Stimulated activated effector memory CD8-positive, alpha-beta T cell treated with anti-CD3 and anti-CD28 coated beads, Interleukin-12 subunit alpha, Interleukin-12 subunit beta, amount 100 ng/mL, for 72 hours (primary cell): ENCODE measurements at regions not wholly inside any gene's neighbourhood (a gene's known extent, or its start where the extent isn't known, plus 50 kb on each side); places are given as distances from the start of the nearest gene placed in this dataset.
"Not testable (repeated sequence)": the region's sequence is repeated elsewhere in the genome, so short reads cannot be mapped to it uniquely, and the experiment has no call there.

Experiments
- ATAC-seq: fragments of 150-1000 bp; cut with Tn5 transposase; 2 replicates; pipeline ENCODE4 v1.10.0; 2021
- DNase-seq, 2 donors: peaks; one replicate each; pipeline ENCODE4 v3.0.0; 2021 to 2022; ENCODE audit warnings: low spot score in 2 of 2
- H3K27ac Mint-ChIP-seq: one replicate; pipeline ENCODE4 v1.8.0; 2022; ENCODE audit warnings: mild to moderate bottlenecking, mixed read lengths
- H3K36me3 Mint-ChIP-seq: one replicate; pipeline ENCODE4 v1.8.0; 2022; ENCODE audit warnings: mild to moderate bottlenecking, mixed read lengths
- H3K4me1 Mint-ChIP-seq: one replicate; pipeline ENCODE4 v1.8.0; 2022; ENCODE audit warnings: mixed read lengths
- H3K4me3 Mint-ChIP-seq: one replicate; pipeline ENCODE4 v1.8.0; 2022; ENCODE audit warnings: mild to moderate bottlenecking, mixed read lengths
- H3K9me3 Mint-ChIP-seq: one replicate; pipeline ENCODE4 v1.8.0; 2022; ENCODE audit warnings: mixed read lengths

DNA sequence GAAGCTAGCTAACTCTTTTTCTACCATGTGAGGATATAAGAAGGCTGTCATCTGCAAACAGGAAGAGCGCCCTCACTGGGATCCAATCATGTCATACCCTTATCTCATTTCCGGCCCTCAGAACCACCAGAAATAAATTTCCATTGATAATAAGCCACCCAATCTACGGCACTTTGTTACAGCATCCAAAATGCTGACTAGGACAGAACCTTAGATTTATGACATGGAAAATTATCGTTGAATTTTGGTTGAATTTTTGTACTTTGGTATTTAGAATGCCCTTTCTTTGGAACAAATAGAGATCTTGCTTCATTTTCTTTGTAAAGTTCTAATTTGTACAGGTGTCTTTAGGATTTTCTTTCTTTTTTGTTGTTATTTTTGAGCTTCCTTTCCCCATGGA, 53.3 kb upstream of the CYLC2 start:
- no peak for DNase-seq
- no peak for ATAC-seq
- no peaks in the 10 kb centered on the region for H3K36me3 Mint-ChIP-seq
- peaks cover 21% of the 10 kb centered on the region for H3K9me3 Mint-ChIP-seq
- H3K27ac Mint-ChIP-seq = no peak overlapping the region
- H3K4me1 Mint-ChIP-seq = no peaks in the 10 kb centered on the region
- H3K4me3 Mint-ChIP-seq = no peak overlapping the region

DNA sequence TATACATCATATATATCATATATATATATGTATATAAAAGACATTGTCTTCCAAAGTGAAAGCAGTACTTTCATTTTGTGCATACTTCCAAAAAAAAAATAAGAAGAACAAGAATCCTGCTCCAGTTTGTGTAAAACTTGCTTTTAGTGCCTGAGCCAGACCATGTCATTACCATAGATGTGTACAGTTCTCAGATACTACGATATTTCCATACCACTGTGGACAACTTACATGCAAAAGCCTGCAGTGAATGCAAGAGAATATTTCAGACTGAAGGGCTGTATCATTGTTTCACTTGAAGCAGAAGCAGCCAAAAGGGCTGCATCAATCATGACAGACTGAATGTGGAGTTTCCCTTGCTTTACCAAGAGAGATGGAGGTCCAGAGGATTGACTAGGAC, 72.6 kb upstream of the CYLC2 start:
- Mint-ChIP-seq H3K27ac (no peak overlapping the region), H3K4me3 (no peak overlapping the region), H3K9me3 (peaks cover 6% of the 10 kb centered on the region), H3K36me3 (no peaks in the 10 kb centered on the region), H3K4me1 (no peaks in the 10 kb centered on the region)
- DNase-seq (no peak), ATAC-seq (no peak)

DNA sequence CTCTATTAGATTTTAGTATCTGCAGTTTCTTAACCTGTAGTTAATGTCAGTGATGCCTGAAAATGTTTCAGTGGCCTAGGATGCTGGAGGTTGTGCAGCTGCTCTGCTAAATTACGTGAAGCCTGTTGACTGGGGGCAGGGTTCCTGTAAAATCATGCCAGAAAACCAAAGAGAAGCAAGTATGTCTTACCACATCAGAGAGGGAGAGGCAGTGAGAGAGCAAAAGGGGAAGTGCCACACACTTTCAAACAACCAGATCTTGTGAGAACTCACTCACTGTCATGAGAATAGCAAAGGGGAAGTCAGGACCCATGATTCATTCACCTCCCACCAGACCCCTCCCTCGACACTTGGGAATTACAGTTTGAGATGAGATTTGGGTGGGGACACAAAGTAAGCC, 83.9 kb upstream of the CYLC2 start:
- ATAC-seq (no peak), DNase-seq (no peak)
- H3K27ac Mint-ChIP-seq = no peak overlapping the region
- no peaks in the 10 kb centered on the region for H3K36me3 Mint-ChIP-seq
- H3K4me3 Mint-ChIP-seq = no peak overlapping the region
- peaks cover 19% of the 10 kb centered on the region for H3K9me3 Mint-ChIP-seq
- H3K4me1 Mint-ChIP-seq = no peaks in the 10 kb centered on the region

DNA sequence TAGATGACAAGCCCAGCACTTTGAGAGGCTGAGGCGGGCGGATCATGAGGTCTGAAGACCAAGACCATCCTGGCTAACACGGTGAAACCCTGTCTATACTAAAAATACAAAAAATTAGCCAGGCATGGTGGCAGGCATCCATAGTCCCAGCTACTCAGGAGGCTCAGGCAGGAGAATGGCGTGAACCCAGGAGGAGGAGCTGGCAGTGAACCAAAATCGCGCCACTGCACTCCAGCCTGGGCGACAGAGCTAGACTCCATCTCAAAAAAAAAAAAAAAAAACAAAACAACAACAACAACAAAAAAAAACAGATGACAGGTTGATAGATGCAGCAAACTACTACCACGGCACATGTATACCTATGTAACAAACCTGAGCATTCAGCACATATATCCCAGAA, 89.3 kb upstream of the CYLC2 start:
- H3K27ac Mint-ChIP-seq, H3K36me3 Mint-ChIP-seq, ATAC-seq, DNase-seq, H3K4me1 Mint-ChIP-seq, H3K4me3 Mint-ChIP-seq: not testable (repeated sequence)
- H3K9me3 Mint-ChIP-seq = peaks cover 31% of the 10 kb centered on the region

DNA sequence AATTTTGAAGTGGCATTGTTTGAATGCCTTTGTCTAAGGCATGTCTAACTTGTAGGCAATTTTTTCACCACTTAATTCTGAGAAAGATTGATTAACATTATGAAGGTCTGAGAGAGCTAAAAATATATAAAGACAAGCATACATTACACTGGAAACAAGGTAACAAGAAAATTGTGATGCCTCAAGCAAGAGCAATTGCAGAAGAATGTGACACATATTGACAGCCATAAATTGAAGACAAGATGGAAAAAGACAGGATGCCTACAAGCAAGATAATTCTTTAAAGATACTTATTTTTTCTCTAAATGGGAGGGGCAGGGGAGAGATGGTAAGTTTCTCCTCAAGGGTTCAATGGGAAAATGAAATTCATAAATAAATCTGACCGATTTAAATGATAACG, 103.1 kb upstream of the CYLC2 start:
- Mint-ChIP-seq H3K36me3 (no peaks in the 10 kb centered on the region), H3K27ac (no peak overlapping the region), H3K4me1 (no peaks in the 10 kb centered on the region), H3K4me3 (no peak overlapping the region), H3K9me3 (peaks cover 13% of the 10 kb centered on the region)
- DNase-seq (no peak), ATAC-seq (no peak)

DNA sequence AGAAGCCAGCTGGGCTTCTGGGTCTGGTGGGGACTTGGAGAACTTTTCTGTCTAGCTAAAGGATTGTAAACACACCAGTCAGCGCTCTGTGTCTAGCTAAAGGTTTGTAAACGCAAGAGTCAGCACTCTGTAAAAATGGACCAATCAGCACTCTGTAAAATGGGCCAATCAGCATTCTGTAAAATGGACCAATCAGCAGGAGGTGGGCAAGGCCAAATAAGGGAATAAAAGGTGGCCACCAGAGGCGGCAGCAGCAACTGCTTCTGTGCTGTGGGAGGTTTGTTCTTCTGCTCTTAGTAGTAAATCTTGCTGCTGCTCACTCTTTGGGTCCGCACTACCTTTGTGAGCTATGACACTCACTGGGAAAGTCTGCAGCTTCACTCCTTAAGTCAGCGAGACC, 106.4 kb upstream of the CYLC2 start:
- H3K4me3 Mint-ChIP-seq, H3K36me3 Mint-ChIP-seq, H3K4me1 Mint-ChIP-seq, H3K27ac Mint-ChIP-seq, DNase-seq, ATAC-seq: not testable (repeated sequence)
- peaks cover 12% of the 10 kb centered on the region for H3K9me3 Mint-ChIP-seq

DNA sequence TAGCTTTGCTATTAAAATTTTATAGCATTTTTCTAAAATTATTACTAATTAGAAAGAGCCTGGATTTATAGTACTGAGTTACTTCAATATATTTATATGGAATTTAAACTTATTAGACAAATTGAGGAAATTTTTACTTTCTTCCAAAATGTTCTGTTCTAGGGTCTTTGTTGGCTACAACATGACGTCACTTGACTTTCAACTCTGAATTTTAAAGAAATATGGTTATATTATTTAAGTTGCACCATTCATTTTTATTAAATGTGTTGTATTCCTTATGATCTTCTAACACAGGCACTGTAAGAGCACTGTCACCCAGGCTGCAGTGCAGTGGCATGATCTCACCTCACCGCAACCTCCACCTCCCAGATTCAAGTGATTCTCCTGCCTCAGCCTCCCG, 119.4 kb upstream of the CYLC2 start:
- no peak for DNase-seq
- no peaks in the 10 kb centered on the region for H3K4me1 Mint-ChIP-seq
- no peaks in the 10 kb centered on the region for H3K36me3 Mint-ChIP-seq
- peaks cover 22% of the 10 kb centered on the region for H3K9me3 Mint-ChIP-seq
- no peak overlapping the region for H3K27ac Mint-ChIP-seq
- ATAC-seq = no peak
- no peak overlapping the region for H3K4me3 Mint-ChIP-seq

DNA sequence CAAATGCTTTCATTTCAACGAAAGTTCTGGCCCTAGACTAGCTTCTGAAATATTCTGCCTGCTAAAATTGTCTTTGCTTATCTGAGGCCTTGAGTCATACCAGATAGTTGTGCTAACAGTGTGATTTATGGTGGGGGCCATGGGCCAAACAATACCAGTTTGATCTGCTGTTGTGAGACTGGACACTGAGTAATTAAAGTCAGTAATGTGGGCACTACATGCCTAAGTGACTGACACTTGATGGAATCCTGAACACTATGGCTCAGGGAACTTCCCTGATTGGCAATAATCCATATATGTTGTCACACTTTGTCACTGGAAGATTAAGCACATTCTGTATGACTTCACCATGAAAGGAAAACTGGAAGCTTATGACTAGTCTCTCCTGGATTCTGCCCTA, 127.6 kb upstream of the CYLC2 start:
- no peak for DNase-seq
- peaks cover 4% of the 10 kb centered on the region for H3K9me3 Mint-ChIP-seq
- H3K4me1 Mint-ChIP-seq = no peaks in the 10 kb centered on the region
- no peaks in the 10 kb centered on the region for H3K36me3 Mint-ChIP-seq
- ATAC-seq = no peak
- no peak overlapping the region for H3K27ac Mint-ChIP-seq
- no peak overlapping the region for H3K4me3 Mint-ChIP-seq

DNA sequence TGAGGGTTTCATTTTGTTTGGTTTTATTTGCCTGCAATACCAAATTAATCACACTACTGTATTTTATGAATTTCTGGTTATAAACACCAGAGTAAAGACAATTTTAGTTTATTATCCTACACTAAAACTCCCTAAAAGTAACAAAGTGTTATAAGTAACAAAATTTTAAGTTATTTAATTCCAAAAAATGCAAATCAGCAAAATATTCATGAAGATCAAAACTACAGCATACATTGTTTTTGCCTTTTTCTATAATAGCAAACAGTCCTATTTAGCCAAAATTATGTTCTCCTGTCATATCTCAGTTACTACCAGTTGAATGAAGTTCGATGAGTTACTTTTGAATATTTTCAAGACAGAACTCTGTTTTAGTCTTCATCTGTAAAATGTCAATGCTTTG, 132.7 kb upstream of the CYLC2 start:
- Mint-ChIP-seq H3K27ac (no peak overlapping the region), H3K36me3 (no peaks in the 10 kb centered on the region), H3K9me3 (peaks cover 11% of the 10 kb centered on the region), H3K4me1 (no peaks in the 10 kb centered on the region), H3K4me3 (no peak overlapping the region)
- no peak for DNase-seq
- no peak for ATAC-seq

DNA sequence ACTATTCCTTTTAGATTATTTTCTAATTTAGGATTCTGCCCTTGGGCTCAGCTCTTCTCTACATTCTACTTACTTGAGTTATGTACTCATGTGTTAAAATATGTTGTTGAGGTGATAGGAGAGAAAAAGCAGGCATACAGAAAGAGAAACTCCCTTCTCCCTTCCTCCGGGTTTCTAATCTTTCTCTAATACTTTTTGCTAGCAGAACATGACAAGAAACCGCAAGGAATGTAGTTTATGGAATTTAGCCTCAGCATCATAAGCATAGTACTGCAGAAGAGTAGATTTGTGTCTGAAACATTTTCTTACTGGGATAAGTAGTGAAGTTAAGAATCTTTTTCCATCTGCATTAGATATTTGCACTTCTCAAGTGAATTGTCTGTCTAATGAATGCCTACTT, 139.5 kb upstream of the CYLC2 start:
- ATAC-seq = no peak
- Mint-ChIP-seq H3K4me3 (no peak overlapping the region), H3K36me3 (no peaks in the 10 kb centered on the region), H3K27ac (no peak overlapping the region), H3K9me3 (peaks cover 17% of the 10 kb centered on the region), H3K4me1 (no peaks in the 10 kb centered on the region)
- DNase-seq = no peak

DNA sequence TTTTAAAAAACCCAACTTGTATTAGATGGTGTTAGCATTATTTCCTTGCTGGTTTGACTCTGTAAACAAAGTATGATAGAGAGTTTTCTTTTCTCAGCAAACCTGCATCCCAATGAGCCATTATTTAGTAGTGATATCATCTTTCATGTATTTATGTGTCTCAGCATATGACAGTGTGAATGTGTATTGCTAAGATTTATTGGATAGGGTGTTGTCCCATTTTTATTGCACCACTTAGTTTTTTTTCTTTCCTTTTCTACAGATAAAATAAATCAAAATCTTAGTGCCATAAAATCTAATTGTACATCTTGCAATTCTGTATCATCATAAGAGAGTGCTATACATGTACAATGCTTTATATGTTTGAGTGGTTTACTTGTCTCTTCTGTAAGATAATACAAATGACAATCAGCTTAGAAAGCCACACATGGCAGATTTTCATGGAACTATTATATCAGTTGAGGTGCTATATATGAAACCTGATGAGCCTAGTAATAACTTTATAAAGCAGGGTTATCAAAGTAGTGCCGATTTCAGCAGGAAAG, 149.2 kb upstream of the CYLC2 start:
- ATAC-seq = no peak
- no peak overlapping the region for H3K27ac Mint-ChIP-seq
- no peak overlapping the region for H3K4me3 Mint-ChIP-seq
- peaks cover 14% of the 10 kb centered on the region for H3K9me3 Mint-ChIP-seq
- no peaks in the 10 kb centered on the region for H3K36me3 Mint-ChIP-seq
- H3K4me1 Mint-ChIP-seq = no peaks in the 10 kb centered on the region
- DNase-seq = no peak

DNA sequence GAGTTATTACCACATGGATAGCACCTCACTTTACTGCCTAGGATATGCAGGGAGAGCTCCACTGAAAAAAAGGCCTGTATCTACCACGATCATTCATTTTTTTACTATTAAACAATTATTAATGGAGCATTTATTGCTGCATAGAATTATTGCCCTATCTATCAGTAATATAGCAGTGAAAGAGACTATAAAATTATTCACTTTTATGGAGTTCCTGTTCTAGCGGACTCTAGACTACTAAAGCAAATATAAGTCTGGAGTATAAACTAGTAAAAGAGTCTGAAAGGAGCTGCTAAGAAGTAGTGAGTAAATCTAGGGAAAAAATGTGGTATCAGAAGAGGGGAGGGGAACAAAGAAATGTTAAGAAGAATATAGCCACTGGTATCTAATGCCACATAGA, 150.4 kb upstream of the CYLC2 start:
- no peak for DNase-seq
- Mint-ChIP-seq H3K36me3 (no peaks in the 10 kb centered on the region), H3K9me3 (peaks cover 16% of the 10 kb centered on the region), H3K4me1 (no peaks in the 10 kb centered on the region), H3K27ac (no peak overlapping the region), H3K4me3 (no peak overlapping the region)
- ATAC-seq = no peak

DNA sequence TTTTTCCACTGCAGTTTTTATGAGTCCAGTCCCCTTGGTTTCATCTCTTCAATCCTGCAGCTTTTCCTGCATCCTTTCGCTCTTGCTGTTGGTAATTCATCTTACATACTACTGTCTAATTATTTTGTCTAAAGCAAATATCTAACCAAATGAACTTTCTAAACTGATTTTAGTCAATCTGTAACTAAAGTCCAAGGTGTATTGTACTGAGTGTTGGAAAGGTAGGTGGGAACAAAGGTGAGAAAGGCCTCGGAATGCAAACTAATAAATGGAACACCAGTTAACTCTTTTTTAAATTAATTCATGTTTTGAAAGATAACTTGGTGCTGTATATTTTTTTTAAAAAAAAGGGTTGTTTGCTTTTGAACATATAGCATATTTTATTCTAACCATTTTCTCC, 152.7 kb upstream of the CYLC2 start:
- DNase-seq = no peak
- Mint-ChIP-seq H3K4me3 (no peak overlapping the region), H3K36me3 (no peaks in the 10 kb centered on the region), H3K4me1 (no peaks in the 10 kb centered on the region), H3K27ac (no peak overlapping the region), H3K9me3 (peaks cover 9% of the 10 kb centered on the region)
- ATAC-seq = no peak

DNA sequence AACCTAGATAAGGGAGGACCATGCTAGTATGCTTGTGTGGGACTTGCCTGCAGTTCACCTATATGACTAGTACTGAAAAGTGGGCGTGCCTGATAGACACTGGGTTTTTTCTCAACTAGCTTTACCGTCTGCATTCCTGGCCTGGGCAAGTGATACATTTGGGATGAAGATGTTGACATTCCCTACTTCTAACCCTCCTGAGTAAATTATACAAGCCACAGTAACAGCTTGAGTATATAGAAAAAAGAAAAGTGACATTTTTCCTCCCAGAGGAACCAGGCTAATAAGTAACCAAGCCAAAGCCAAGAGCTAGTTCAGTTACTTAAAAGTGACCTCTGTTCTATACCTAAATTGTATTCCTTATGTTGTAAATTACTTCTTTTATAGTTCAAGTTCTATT, 153.8 kb upstream of the CYLC2 start:
- no peak for DNase-seq
- Mint-ChIP-seq H3K36me3 (no peaks in the 10 kb centered on the region), H3K4me3 (no peak overlapping the region), H3K9me3 (peaks cover 15% of the 10 kb centered on the region), H3K27ac (no peak overlapping the region), H3K4me1 (no peaks in the 10 kb centered on the region)
- ATAC-seq = no peak

DNA sequence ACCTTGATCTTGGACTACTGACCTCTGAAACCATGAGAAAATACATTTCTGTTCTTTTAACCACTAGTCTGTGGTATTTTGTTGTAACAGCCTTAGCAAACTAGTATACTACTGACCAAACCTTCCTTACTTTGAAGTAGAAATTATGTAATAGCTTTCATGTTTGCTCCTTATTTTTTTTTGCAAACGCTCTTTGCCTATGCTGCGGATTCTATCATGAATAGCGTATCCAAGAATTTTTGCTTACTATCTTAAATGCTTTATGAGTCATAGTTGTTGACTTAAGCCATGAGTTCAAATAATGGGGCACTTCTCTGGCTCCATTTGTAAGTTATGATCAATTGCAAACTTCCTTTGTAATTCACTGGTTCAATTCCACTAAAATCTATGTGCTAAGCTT, 154.8 kb upstream of the CYLC2 start:
- DNase-seq (no peak), ATAC-seq (no peak)
- Mint-ChIP-seq H3K27ac (no peak overlapping the region), H3K4me1 (no peaks in the 10 kb centered on the region), H3K4me3 (no peak overlapping the region), H3K9me3 (peaks cover 17% of the 10 kb centered on the region), H3K36me3 (no peaks in the 10 kb centered on the region)

DNA sequence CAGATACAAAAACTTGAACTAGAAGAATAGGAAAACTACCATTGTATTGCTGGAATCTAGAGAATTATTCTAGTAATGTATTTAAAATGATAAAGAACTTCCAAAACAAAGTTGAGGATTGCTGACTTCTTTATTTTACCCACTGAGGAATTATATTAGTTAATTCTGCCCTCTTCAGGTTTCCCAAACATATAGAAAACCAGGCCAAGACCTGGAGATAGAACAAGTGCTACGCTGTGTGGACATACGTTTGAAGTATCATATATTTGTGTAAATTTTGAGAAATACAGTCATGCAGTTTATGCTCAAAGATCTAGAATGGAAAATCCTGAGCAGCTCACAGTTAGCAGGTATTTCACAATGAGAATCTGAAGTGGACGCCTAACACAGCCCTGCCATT, 162.3 kb upstream of the CYLC2 start:
- no peaks in the 10 kb centered on the region for H3K36me3 Mint-ChIP-seq
- H3K9me3 Mint-ChIP-seq = peaks cover 18% of the 10 kb centered on the region
- DNase-seq (no peak), ATAC-seq (no peak)
- no peak overlapping the region for H3K4me3 Mint-ChIP-seq
- no peak overlapping the region for H3K27ac Mint-ChIP-seq
- H3K4me1 Mint-ChIP-seq = no peaks in the 10 kb centered on the region

DNA sequence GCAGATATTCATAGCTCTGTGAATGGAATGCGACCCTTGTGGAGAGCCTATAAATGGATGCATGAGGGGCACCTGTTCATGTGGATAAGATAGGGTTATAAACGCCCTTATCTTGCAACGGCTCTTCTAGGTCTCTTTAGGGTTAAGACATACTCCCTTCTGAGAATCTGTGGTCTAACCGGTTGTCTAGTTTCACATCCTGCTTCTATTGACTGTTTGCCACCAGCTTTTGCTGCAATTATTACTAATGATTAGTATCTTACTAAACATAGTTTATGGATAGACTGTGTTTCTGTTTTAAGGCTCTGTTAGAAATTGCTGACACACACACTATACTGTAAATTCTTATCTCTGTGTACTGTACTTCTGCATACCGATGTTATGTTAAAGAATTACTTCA, 198.9 kb upstream of the CYLC2 start:
- H3K4me1 Mint-ChIP-seq = no peaks in the 10 kb centered on the region
- no peak for DNase-seq
- H3K4me3 Mint-ChIP-seq = no peak overlapping the region
- no peak overlapping the region for H3K27ac Mint-ChIP-seq
- no peaks in the 10 kb centered on the region for H3K36me3 Mint-ChIP-seq
- no peak for ATAC-seq
- peaks cover 23% of the 10 kb centered on the region for H3K9me3 Mint-ChIP-seq
